Karpas-422 (cell line): ENCODE measurements at regions not wholly inside any gene's neighbourhood (a gene's known extent, or its start where the extent isn't known, plus 50 kb on each side); places are given as distances from the start of the nearest gene placed in this dataset.
"Not testable (repeated sequence)": the region's sequence is repeated elsewhere in the genome, so short reads cannot be mapped to it uniquely, and the experiment has no call there.

Experiments
- DNase-seq: peaks from one replicate; pipeline ENCODE4 v3.0.0-alpha.2; 2015
- H2AFZ ChIP-seq: fragments of 200-600 bp; sonication (generic); 2 replicates; pipeline ENCODE4 v1.6.1; 2014; ENCODE audit warnings: antibody characterized with exemption, low read length, mixed read lengths
- H3K27ac ChIP-seq: fragments of 200-600 bp; sonication (generic); 2 replicates; pipeline ENCODE4 v1.5.1; 2014; ENCODE audit warnings: mild to moderate bottlenecking, low read length, moderate library complexity
- H3K27me3 ChIP-seq: fragments of 200-600 bp; sonication (generic); 2 replicates; pipeline ENCODE4 v1.6.1; 2014; ENCODE audit warnings: low read length, mixed read lengths
- H3K36me3 ChIP-seq: fragments of 200-600 bp; sonication (generic); 2 replicates; pipeline ENCODE4 v1.6.1; 2014; ENCODE audit warnings: low read length, mixed read lengths; ENCODE audit not compliant: insufficient read depth
- H3K4me1 ChIP-seq: fragments of 200-600 bp; sonication (generic); 2 replicates; pipeline ENCODE4 v1.6.1; 2014; ENCODE audit warnings: mild to moderate bottlenecking, low read length, mixed read lengths
- H3K4me2 ChIP-seq: fragments of 200-600 bp; sonication (generic); 2 replicates; pipeline ENCODE4 v1.6.1; 2014; ENCODE audit warnings: low read length, low read depth, mild to moderate bottlenecking; ENCODE audit not compliant: poor library complexity, severe bottlenecking
- H3K4me3 ChIP-seq: fragments of 200-600 bp; sonication (generic); 2 replicates; pipeline ENCODE4 v1.5.1; 2014; ENCODE audit warnings: mild to moderate bottlenecking, antibody characterized with exemption, low read length, mixed read lengths
- H3K79me2 ChIP-seq: fragments of 200-600 bp; sonication (generic); 2 replicates; pipeline ENCODE4 v1.6.1; 2014; ENCODE audit warnings: mild to moderate bottlenecking, low read length, mixed read lengths
- H3K9ac ChIP-seq: fragments of 200-600 bp; sonication (generic); 2 replicates; pipeline ENCODE4 v1.6.0; 2014; ENCODE audit warnings: low read length
- H3K9me2 ChIP-seq: fragments of 200-600 bp; sonication (generic), shearing (Covaris generic); replicated peaks from 2 replicates; pipeline ENCODE4 v1.6.0; 2014; ENCODE audit warnings: mild to moderate bottlenecking, low read length, moderate library complexity; ENCODE audit not compliant: insufficient read depth
- H3K9me3 ChIP-seq: fragments of 300-700, 200-600 bp; sonication (generic); 2 replicates; pipeline ENCODE4 v1.6.1; 2014; ENCODE audit warnings: low read length, mixed read lengths
- H4K20me1 ChIP-seq: fragments of 200-600 bp; sonication (generic); 2 replicates; pipeline ENCODE4 v1.6.1; 2014; ENCODE audit warnings: mild to moderate bottlenecking, antibody characterized with exemption, low read length, low read depth; ENCODE audit not compliant: insufficient read depth

- no peaks in the 10 kb centered on the region for H3K27me3 ChIP-seq
- no peak for DNase-seq
- no peaks in the 10 kb centered on the region for H3K79me2 ChIP-seq
- H3K36me3 ChIP-seq: no peaks in the 10 kb centered on the region
- no peaks in the 10 kb centered on the region for H4K20me1 ChIP-seq
- no peaks in the 10 kb centered on the region for H3K4me1 ChIP-seq
- H3K4me3 ChIP-seq: no peak overlapping the region
- H3K9ac ChIP-seq: no peak overlapping the region
- H3K9me2 ChIP-seq: no peaks in the 10 kb centered on the region
- no peaks in the 10 kb centered on the region for H3K9me3 ChIP-seq
- no peak overlapping the region for H3K4me2 ChIP-seq
- no peak overlapping the region for H2AFZ ChIP-seq
- H3K27ac ChIP-seq: no peak overlapping the region
Observed at GRCh38 chr9:104362912-104363472, 141.1 kb upstream of the OR13F1 start.

GRCh38 chr9:104367507-104367906 is 136.6 kb upstream of the OR13F1 start:
- DNase-seq: no peak
- Histone ChIP-seq H3K4me1 (no peaks in the 10 kb centered on the region), H3K27ac (no peak overlapping the region), H4K20me1 (no peaks in the 10 kb centered on the region), H3K4me2 (no peak overlapping the region), H3K9me3 (no peaks in the 10 kb centered on the region), H3K9ac (no peak overlapping the region), H3K27me3 (no peaks in the 10 kb centered on the region), H3K9me2 (no peaks in the 10 kb centered on the region), H3K4me3 (no peak overlapping the region), H2AFZ (no peak overlapping the region), H3K79me2 (no peaks in the 10 kb centered on the region), H3K36me3 (no peaks in the 10 kb centered on the region)

GRCh38 chr9:104368318-104368717 is 135.7 kb upstream of the OR13F1 start:
- not testable (repeated sequence) for H3K4me3 ChIP-seq, H4K20me1 ChIP-seq, H3K9me2 ChIP-seq, H3K4me1 ChIP-seq, H3K27me3 ChIP-seq, H3K36me3 ChIP-seq, DNase-seq, H3K4me2 ChIP-seq, H3K9me3 ChIP-seq, H3K79me2 ChIP-seq, H2AFZ ChIP-seq, H3K27ac ChIP-seq, H3K9ac ChIP-seq

- H3K27me3 ChIP-seq: no peaks in the 10 kb centered on the region
- no peaks in the 10 kb centered on the region for H3K9me2 ChIP-seq
- no peaks in the 10 kb centered on the region for H3K79me2 ChIP-seq
- no peak overlapping the region for H3K27ac ChIP-seq
- H3K36me3 ChIP-seq: no peaks in the 10 kb centered on the region
- no peak overlapping the region for H3K4me2 ChIP-seq
- no peaks in the 10 kb centered on the region for H3K9me3 ChIP-seq
- no peaks in the 10 kb centered on the region for H4K20me1 ChIP-seq
- no peak overlapping the region for H3K4me3 ChIP-seq
- H3K4me1 ChIP-seq: no peaks in the 10 kb centered on the region
- no peak for DNase-seq
- no peak overlapping the region for H3K9ac ChIP-seq
- H2AFZ ChIP-seq: no peak overlapping the region
Observed at GRCh38 chr9:104374711-104375110, 129.4 kb upstream of the OR13F1 start.

GRCh38 chr9:104386013-104386412 is 118.0 kb upstream of the OR13F1 start:
- H3K36me3 ChIP-seq: no peaks in the 10 kb centered on the region
- no peak overlapping the region for H3K27ac ChIP-seq
- DNase-seq: no peak
- H3K79me2 ChIP-seq: no peaks in the 10 kb centered on the region
- no peaks in the 10 kb centered on the region for H3K27me3 ChIP-seq
- no peaks in the 10 kb centered on the region for H3K4me1 ChIP-seq
- no peaks in the 10 kb centered on the region for H3K9me3 ChIP-seq
- H2AFZ ChIP-seq: no peak overlapping the region
- H3K4me2 ChIP-seq: no peak overlapping the region
- H3K9ac ChIP-seq: no peak overlapping the region
- no peaks in the 10 kb centered on the region for H4K20me1 ChIP-seq
- no peaks in the 10 kb centered on the region for H3K9me2 ChIP-seq
- H3K4me3 ChIP-seq: no peak overlapping the region

- Histone ChIP-seq H3K4me3 (no peak overlapping the region), H3K27me3 (no peaks in the 10 kb centered on the region), H3K4me1 (no peaks in the 10 kb centered on the region), H3K9ac (no peak overlapping the region), H2AFZ (no peak overlapping the region), H4K20me1 (no peaks in the 10 kb centered on the region), H3K9me2 (no peaks in the 10 kb centered on the region), H3K4me2 (no peak overlapping the region), H3K36me3 (no peaks in the 10 kb centered on the region), H3K27ac (no peak overlapping the region), H3K79me2 (no peaks in the 10 kb centered on the region), H3K9me3 (no peaks in the 10 kb centered on the region)
- peak; percentile 71 for DNase-seq
Observed at GRCh38 chr9:104386425-104387069, 117.5 kb upstream of the OR13F1 start.

- Histone ChIP-seq H3K9me2 (no peaks in the 10 kb centered on the region), H3K9ac (no peak overlapping the region), H3K4me3 (no peak overlapping the region), H3K36me3 (no peaks in the 10 kb centered on the region), H3K4me1 (no peaks in the 10 kb centered on the region), H3K9me3 (no peaks in the 10 kb centered on the region), H2AFZ (no peak overlapping the region), H3K27ac (no peak overlapping the region), H4K20me1 (no peaks in the 10 kb centered on the region), H3K27me3 (no peaks in the 10 kb centered on the region), H3K4me2 (no peak overlapping the region), H3K79me2 (no peaks in the 10 kb centered on the region)
- DNase-seq: no peak
Observed at GRCh38 chr9:104388071-104388470, 116.0 kb upstream of the OR13F1 start.

- Histone ChIP-seq H4K20me1 (no peaks in the 10 kb centered on the region), H3K27ac (no peak overlapping the region), H3K4me3 (no peak overlapping the region), H3K4me2 (no peak overlapping the region), H3K9me2 (no peaks in the 10 kb centered on the region), H3K27me3 (no peaks in the 10 kb centered on the region), H3K9me3 (no peaks in the 10 kb centered on the region), H3K79me2 (no peaks in the 10 kb centered on the region), H3K36me3 (no peaks in the 10 kb centered on the region), H3K9ac (no peak overlapping the region), H3K4me1 (no peaks in the 10 kb centered on the region), H2AFZ (no peak overlapping the region)
- no peak for DNase-seq
Observed at GRCh38 chr9:104389341-104389740, 114.7 kb upstream of the OR13F1 start.
